ENCODE measurements at regions not wholly inside any gene's neighbourhood (a gene's known extent, or its start where the extent isn't known, plus 50 kb on each side); places are given as distances from the start of the nearest gene placed in this dataset.

DNA sequence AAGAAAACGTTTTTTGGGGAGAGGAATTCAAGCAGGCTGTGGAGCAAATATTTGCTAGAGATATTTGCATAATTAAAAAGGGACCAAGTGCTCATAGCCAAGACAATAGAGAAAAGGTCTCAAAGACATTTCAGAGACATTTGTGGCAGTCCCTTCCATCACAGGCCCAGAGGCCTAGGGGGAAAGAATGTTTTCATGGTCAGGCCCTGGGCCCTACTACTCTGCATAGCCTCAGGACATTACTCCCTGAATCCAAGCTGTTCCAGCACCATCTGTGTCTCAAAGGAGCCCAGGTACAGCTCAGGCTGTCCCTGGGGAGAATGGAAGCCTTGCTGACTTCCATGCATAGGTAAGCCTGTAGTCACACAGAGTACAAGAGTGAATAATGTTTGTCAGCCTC lies 113.0 kb upstream of the KIF2A start:
- TF ChIP-seq, protein P1, sequence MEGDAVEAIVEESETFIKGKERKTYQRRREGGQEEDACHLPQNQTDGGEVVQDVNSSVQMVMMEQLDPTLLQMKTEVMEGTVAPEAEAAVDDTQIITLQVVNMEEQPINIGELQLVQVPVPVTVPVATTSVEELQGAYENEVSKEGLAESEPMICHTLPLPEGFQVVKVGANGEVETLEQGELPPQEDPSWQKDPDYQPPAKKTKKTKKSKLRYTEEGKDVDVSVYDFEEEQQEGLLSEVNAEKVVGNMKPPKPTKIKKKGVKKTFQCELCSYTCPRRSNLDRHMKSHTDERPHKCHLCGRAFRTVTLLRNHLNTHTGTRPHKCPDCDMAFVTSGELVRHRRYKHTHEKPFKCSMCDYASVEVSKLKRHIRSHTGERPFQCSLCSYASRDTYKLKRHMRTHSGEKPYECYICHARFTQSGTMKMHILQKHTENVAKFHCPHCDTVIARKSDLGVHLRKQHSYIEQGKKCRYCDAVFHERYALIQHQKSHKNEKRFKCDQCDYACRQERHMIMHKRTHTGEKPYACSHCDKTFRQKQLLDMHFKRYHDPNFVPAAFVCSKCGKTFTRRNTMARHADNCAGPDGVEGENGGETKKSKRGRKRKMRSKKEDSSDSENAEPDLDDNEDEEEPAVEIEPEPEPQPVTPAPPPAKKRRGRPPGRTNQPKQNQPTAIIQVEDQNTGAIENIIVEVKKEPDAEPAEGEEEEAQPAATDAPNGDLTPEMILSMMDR (IDR thresholded peaks at IDR 0.05; ENCODE audit: borderline replicate concordance, extremely low read depth, low read length, poor library complexity, severe bottlenecking): no peak
- no peak for TF ChIP-seq EZH2 (IDR thresholded peaks at IDR 0.05; ENCODE audit: borderline replicate concordance, low read depth, low read length, severe bottlenecking)
